GM21619 (cell line): ENCODE measurements at regions not wholly inside any gene's neighbourhood (a gene's known extent, or its start where the extent isn't known, plus 50 kb on each side); places are given as distances from the start of the nearest gene placed in this dataset.
"Not testable (repeated sequence)": the region's sequence is repeated elsewhere in the genome, so short reads cannot be mapped to it uniquely, and the experiment has no call there.

Experiments
- ATAC-seq: cut with Tn5 transposase; IDR thresholded peaks from one replicate; pipeline ENCODE4 v1.9.1; 2021; ENCODE audit not compliant: unreplicated experiment

GRCh38 chr15:88994286-88994685 lies 81.1 kb upstream of the MFGE8 start:
- ATAC-seq, result no peak

DNA sequence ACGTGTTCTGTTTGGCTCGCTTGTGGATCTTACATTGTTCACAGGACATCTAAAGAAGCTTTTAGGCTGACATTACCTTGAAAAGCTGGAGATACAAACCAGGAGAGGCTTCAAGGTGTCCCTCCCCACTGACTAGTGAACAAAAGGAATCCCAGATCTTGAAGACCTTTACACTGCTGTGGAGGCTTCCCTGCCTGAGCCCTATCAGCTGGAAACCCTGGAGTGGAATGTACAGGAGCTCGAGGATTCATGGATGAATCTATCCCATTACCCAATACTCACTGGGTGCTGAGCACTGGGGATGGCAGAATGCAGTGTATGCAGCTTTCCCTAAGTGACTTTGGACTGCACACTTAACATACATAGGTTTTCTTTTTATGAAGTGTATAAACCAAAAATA lies 82.3 kb upstream of the MFGE8 start:
- no peak for ATAC-seq

DNA sequence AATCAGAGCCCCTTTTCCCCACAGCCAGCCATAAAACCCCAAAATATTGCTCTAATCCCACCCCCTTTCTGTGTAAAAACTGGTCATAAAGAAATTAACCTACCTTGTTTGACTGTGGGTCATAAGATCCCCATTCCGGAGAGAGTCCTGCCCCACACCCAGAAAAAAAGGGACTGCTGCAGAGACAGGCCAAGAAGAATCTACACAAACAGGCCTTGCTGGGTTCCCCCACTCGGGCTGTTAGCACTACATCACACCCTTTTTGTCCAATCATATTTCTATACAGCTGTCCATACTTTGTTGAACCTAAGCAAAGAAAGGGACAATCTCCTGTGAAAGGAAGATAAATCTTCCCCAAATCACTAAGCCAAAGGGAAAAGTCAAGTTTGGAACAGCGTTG lies 84.4 kb upstream of the MFGE8 start:
- no peak for ATAC-seq

- ATAC-seq, result no peak
These were observed 86.0 kb upstream of the MFGE8 start for GRCh38 chr15:88998980-88999713.

GRCh38 chr15:89001708-89002275 lies 86.5 kb upstream of the ABHD2 start:
- ATAC-seq, result not testable (repeated sequence)

DNA sequence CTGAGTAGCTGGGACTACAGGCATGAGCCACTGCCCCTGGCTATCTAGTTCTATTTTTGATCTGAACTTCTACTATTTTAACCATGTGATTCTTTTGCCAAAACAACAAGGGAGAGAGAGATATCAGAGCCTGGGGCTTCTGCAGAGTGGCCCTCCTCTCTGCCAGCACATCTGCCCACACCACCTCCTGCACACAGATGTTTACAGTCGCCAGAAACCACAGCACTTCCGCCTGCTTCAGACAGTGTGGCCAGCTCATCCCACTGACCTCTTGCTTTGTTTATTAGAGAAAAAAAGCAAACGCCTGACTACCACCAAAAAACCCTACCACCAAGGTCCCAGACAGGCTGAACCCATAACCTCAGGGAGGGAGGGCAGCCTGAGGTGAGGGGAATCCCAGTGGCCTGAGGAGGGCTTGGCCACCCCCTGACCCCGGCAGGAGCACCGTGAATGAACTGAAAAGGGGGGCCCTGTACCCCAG lies 85.9 kb upstream of the ABHD2 start:
- peak; percentile 81 for ATAC-seq

- peak; percentile 8 for ATAC-seq
These were observed 85.4 kb upstream of the ABHD2 start for GRCh38 chr15:89002830-89003229.

- no peak for ATAC-seq
These were observed 84.2 kb upstream of the ABHD2 start for GRCh38 chr15:89003865-89004725.

DNA sequence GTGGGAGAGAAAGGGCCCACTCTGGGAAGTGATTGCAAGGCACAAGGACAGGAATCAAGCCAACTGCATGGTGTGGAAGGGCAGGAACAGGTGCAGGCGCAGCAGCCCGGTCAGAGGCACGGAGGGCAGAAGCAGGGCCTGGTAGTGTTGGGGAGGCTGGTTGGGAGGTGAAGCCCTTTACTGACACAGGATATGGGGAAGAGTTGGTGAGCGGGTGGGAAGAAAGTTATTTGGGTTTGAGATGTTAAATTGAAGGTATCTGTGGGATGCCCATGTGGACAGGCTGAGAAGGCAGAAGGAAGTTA lies 83.6 kb upstream of the ABHD2 start:
- ATAC-seq, result no peak

DNA sequence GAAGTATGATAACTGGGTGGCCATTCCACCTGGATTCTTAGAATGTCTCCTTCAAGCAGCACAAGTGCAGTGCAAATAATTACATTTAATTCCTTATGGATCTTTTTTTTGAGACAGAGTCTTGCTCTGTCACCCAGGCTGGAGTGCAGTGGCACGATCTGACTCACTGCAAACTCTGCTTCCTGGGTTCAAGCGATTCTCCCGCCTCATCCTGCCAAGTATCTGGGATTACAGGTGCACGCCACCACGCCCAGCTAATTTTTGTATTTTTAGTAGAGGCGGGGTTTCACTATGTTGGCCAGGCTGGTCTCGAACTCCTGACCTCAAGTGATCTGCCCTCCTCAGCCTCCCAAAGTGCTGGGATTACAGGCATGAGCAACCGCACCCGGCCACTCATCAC lies 80.7 kb upstream of the ABHD2 start:
- ATAC-seq, result not testable (repeated sequence)

- ATAC-seq, result no peak
These were observed 80.3 kb upstream of the ABHD2 start for GRCh38 chr15:89007989-89008388.

GRCh38 chr15:89009080-89009479 lies 79.2 kb upstream of the ABHD2 start:
- ATAC-seq, result no peak

DNA sequence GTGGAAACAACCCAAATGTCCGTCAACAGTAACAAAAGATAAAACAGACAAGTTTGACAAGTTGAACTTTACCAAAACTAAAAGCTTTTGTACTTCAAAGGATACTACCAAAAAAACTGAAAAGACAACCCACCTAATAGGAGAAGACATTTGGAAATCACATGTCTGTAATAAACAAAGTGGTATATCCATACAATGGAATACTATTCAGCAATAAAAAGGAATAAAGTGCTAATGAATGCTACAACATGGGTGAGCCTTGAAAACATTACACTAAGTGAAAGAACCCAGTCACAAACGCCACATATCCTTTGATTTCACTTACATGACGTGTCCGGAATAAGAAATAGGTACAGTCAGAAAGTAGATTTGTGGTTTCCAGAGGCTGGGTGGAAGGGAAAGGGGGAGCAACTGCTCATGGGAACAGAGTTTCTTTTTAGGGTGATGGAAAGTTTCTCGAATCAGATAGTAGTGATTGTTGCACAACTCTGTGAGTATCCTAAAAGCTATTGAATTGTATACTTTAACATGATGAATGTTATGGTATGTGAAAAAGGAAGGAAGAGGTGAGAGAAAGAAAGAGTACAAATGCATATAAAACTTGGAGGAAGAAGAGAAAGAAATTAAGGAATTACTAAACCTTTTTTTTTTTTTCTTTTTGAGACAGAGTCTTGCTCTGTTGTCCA lies 72.7 kb upstream of the ABHD2 start:
- ATAC-seq, result no peak

GRCh38 chr15:89016549-89017041 lies 71.7 kb upstream of the ABHD2 start:
- ATAC-seq, result no peak

DNA sequence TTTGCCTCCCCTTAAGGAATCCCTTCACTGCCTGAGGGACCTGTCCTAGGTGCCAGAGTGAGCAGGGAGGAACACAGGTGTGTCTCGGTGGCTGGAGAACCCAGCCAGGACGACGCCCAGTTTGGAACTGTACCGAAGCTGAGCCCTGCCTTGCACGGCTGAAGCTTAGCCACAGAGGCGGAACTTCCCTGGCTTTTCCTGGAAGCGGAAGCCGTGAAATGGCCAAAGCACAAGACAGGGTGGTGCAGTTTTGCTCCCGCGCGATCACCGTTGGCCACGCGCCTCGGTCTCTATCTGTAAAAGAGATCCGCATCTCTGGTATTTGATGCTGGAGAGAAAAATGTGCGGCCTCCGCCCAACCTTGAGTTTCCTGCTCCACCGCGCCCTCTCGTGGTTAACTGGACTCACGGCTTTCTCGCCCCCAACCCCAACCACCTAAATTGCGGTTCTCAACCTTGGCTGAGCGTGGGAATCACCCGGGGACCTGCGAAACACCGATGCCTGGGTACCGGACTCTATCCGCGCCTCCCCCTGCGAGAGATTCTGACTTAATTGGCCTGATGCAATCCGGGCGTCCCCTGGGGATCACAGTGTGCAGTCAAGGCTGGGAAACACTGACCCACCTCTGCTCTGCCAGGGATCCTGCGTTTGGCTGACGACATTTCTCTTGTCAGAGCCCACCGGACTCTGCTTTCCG lies 70.7 kb upstream of the ABHD2 start:
- peak; percentile 73 for ATAC-seq

GRCh38 chr15:89018207-89018606 lies 70.0 kb upstream of the ABHD2 start:
- no peak for ATAC-seq

DNA sequence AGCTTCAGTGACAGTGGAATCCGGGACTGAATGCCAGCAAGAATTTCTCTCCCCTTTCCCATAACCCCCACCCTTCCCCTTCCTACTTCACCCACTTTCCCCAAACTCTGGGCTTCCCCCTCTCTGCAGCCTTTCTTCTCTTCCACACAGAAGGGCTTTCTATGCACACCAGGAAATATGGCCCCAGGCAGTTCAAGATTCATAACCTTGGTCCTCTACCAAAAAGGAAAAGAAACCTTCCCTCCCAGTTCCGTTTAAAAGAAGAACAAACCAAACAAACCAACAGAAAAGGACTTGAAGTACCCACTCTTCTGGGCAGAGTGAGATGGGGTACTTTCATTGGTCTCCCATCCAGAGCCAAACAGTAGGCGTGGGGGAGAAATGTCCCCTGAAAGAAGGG lies 68.8 kb upstream of the ABHD2 start:
- ATAC-seq, result no peak

DNA sequence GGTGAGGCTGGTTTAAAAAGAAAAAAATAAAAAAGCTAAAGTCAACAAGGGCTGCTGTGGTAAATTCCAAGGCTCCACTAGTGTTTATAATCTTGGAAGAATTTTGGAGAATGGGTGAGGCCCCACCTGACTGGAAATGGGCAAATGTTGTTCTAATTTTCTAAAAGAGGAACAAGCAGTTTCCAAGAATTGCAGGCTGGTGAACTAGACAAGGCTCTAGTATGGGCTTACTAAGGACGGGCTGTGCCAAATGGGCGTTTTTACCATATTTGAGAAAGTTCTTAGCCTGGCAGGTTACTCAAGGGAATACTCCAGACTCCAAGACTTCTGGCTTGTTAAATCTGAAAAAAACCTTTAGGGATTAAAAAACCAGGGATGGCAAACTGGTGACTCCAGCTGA lies 67.0 kb upstream of the ABHD2 start:
- ATAC-seq, result no peak

DNA sequence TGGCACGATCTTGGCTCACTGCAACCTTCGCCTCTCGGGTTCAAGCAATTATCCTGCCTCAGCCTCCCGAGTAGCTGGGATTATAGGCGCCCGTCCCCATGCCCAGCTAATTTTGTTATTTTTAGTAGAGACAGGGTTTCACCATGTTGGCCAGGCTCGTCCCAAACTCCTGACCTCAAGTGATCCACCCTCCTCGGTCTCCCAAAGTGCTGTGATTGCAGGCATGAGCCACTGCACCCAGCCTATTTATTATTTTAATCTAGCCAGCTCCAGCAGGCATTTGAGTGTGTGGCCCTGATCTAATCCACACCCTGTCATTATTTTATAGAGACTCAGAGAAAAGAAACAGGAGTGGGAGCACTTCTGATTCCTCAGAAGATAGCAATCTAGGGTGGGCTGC lies 66.4 kb upstream of the ABHD2 start:
- not testable (repeated sequence) for ATAC-seq

DNA sequence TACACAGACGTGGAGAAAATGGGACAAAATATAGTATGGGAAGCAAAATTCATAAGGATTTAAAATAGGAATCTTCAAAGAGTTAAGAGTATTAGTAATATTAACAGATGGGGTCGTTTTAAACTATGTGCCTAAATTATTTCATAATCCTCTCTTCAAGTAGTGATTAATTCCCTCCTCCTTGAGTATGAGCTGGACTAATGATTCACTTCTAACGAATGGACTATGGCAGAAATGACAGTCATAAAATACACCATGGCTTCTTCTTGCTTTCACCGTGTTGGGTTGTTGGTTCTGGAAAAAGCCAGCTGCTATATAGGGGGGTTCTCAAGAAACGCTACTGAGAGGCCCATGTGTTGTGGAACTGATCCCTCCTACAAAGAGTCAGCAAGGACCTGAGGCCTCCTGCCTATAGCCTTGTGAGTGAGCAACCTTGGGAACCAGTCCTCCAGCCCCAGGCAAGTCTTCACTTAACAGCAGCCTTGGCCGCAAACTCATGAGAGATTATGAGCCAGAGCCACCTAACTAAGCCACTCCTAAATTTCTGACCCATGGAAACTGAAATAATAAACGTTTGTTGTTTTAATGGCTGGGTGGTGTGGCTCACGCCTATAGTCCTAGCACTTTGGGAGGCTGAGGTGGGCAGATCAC lies 64.8 kb upstream of the ABHD2 start:
- ATAC-seq, result no peak
